B cell (primary cell): ENCODE measurements at regions not wholly inside any gene's neighbourhood (a gene's known extent, or its start where the extent isn't known, plus 50 kb on each side); places are given as distances from the start of the nearest gene placed in this dataset.

Experiments
- ATAC-seq: fragments of 200-7000 bp; cut with Tn5 transposase; one replicate; pipeline ENCODE4 v1.10.0; 2021; ENCODE audit warnings: low read depth, mild to moderate bottlenecking, moderate number of reproducible peaks, moderate library complexity
- CTCF ChIA-PET: fragments of 350-600 bp; sonication (Branson Sonifier 250); formaldehyde crosslinking; loops from one replicate; lab custom pipeline; 2021; ENCODE audit warnings: antibody characterized with exemption, inconsistent platforms; lab: Charles Lee
- POLR2A ChIA-PET: fragments of 350-600 bp; sonication (Branson Sonifier 250); formaldehyde crosslinking; loops from one replicate; lab custom pipeline; 2021; ENCODE audit warnings: antibody characterized with exemption; lab: Charles Lee
- DNase-seq: peaks from one replicate; pipeline ENCODE4 v3.0.0; 2013
- H2AFZ ChIP-seq: 2 replicates; pipeline ENCODE4 v1.6.1; 2012; ENCODE audit warnings: mild to moderate bottlenecking, low read depth, low read length; ENCODE audit not compliant: insufficient read depth, poor library complexity, severe bottlenecking
- H3K27ac ChIP-seq, 2 donors: 1 replicate in 1 of 2; 2 replicates in 1 of 2; pipeline ENCODE4 v1.5.1; 2012 to 2013; ENCODE audit warnings: low read length in 2 of 2, mild to moderate bottlenecking in 2 of 2, moderate library complexity in 1 of 2
- H3K27me3 ChIP-seq, 4 experiments: fragments of 200-600 bp in 1 of 4; sonication (generic) in 1 of 4; replicated peaks in 1 of 4; 1 replicate in 2 of 4; 2 replicates in 2 of 4; pipeline versions ENCODE4 v1.6.1 to v1.7.0; 2013 to 2016; ENCODE audit warnings: low read length in 3 of 4, mild to moderate bottlenecking in 2 of 4, mixed read lengths in 1 of 4, moderate library complexity in 1 of 4; ENCODE audit not compliant: insufficient read depth in 4 of 4, control insufficient read depth in 3 of 4; ENCODE audit errors: control extremely low read depth in 1 of 4
- H3K36me3 ChIP-seq, 2 experiments: replicated peaks in 1 of 2; 1 replicate in 1 of 2; 2 replicates in 1 of 2; pipeline versions ENCODE4 v1.6.1 to v1.7.1; 2013; ENCODE audit warnings: low read length in 1 of 2; ENCODE audit not compliant: insufficient read depth in 2 of 2, control insufficient read depth in 1 of 2; ENCODE audit errors: control extremely low read depth in 1 of 2, extremely low read depth in 1 of 2
- H3K4me1 ChIP-seq, 2 donors: fragments of 200-600 bp in 1 of 2; sonication (generic) in 1 of 2; 1 replicate in 1 of 2; 2 replicates in 1 of 2; pipeline versions ENCODE4 v1.5.1 to v1.6.1; 2013 to 2017; ENCODE audit warnings: low read length in 2 of 2; ENCODE audit not compliant: control insufficient read depth in 2 of 2, insufficient read depth in 2 of 2
- H3K4me2 ChIP-seq: replicated peaks from 2 replicates; pipeline ENCODE3; 2012; ENCODE audit warnings: mild to moderate bottlenecking, low read depth, low read length; ENCODE audit not compliant: poor library complexity, severe bottlenecking
- H3K4me3 ChIP-seq, 5 experiments: fragments of 200-600 bp in 1 of 5; sonication (generic) in 1 of 5; 1 replicate in 3 of 5; 2 replicates in 2 of 5; pipeline versions ENCODE4 v1.5.1 to v1.7.0; 2011 to 2016; ENCODE audit warnings: low read length in 4 of 5, mild to moderate bottlenecking in 4 of 5, low read depth in 2 of 5, control low read depth in 1 of 5, moderate library complexity in 1 of 5; ENCODE audit not compliant: insufficient read depth in 1 of 5; ENCODE audit errors: control extremely low read depth in 1 of 5, extremely low read depth in 1 of 5
- H3K79me2 ChIP-seq: fragments of 200-600 bp; sonication (generic); one replicate; pipeline ENCODE4 v1.6.0; 2016; ENCODE audit warnings: low read length; ENCODE audit not compliant: control insufficient read depth, insufficient read depth
- H3K9ac ChIP-seq: fragments of 200-600 bp; sonication (generic); 2 replicates; pipeline ENCODE4 v1.6.1; 2017; ENCODE audit warnings: mild to moderate bottlenecking, low read length, moderate library complexity
- H3K9me3 ChIP-seq, 3 donors: one replicate each; pipeline versions ENCODE4 v1.6.1 to v1.7.1; 2013; ENCODE audit warnings: low read length in 2 of 3; ENCODE audit not compliant: control insufficient read depth in 2 of 3, insufficient read depth in 1 of 3; ENCODE audit errors: control extremely low read depth in 1 of 3
- H4K20me1 ChIP-seq: 2 replicates; pipeline ENCODE4 v1.6.0; 2012; ENCODE audit warnings: mild to moderate bottlenecking, low read length; ENCODE audit not compliant: insufficient read depth, control insufficient read depth, poor library complexity, severe bottlenecking
- H3K27ac Mint-ChIP-seq: one replicate; pipeline ENCODE4 v1.8.0; 2021; ENCODE audit warnings: mixed read lengths
- H3K27me3 Mint-ChIP-seq: one replicate; pipeline ENCODE4 v1.8.0; 2021; ENCODE audit warnings: mixed read lengths
- H3K4me1 Mint-ChIP-seq: one replicate; pipeline ENCODE4 v1.8.0; 2021; ENCODE audit warnings: mixed read lengths
- H3K4me3 Mint-ChIP-seq: one replicate; pipeline ENCODE4 v1.8.0; 2021; ENCODE audit warnings: mixed read lengths
- H3K9me3 Mint-ChIP-seq: one replicate; pipeline ENCODE4 v1.8.0; 2022; ENCODE audit warnings: mixed read lengths; ENCODE audit not compliant: insufficient read depth
- CTCF ChIP-seq: fragments of 200-600 bp; IDR thresholded peaks from one replicate; pipeline ENCODE4 v1.8.0; 2022; ENCODE audit warnings: antibody characterized with exemption, mild to moderate bottlenecking
- EZH2 ChIP-seq: IDR thresholded peaks from 2 replicates; pipeline ENCODE4 v1.6.1; 2012; ENCODE audit warnings: borderline replicate concordance, low read depth, mild to moderate bottlenecking, moderate library complexity, low read length; ENCODE audit not compliant: insufficient read depth, poor library complexity, severe bottlenecking
- WGBS: methylation state at CpG from one replicate; pipeline ENCODE4 v1.1.5; 2013; ENCODE audit warnings: missing lambda C conversion rate; ENCODE audit not compliant: insufficient coverage; 5-methylcytosine and 5-hydroxymethylcytosine counted together
- intact Hi-C: fragments of 100-400 bp; cut with micrococcal nuclease; formaldehyde crosslinking; loops from one replicate; pipeline ENCODE4 v1.10.0; 2022

GRCh38 chr21:17903929-17904639 is 84.9 kb upstream of the C21orf91 start:
- Histone ChIP-seq H2AFZ (no peak overlapping the region), H3K79me2 (no peaks in the 10 kb centered on the region), H3K27me3 (no peaks in the 10 kb centered on the region), H3K9ac (no peak overlapping the region), H4K20me1 (no peaks in the 10 kb centered on the region), H3K36me3 (no peaks in the 10 kb centered on the region), H3K9me3 (no peaks in the 10 kb centered on the region), H3K4me1 (peaks cover 0 to 6% of the 10 kb centered on the region in 2 donors), H3K4me3 (no peak overlapping the region), H3K4me2 (no peak overlapping the region), H3K27ac (no peak overlapping the region)
- DNase-seq (no peak), ATAC-seq (no peak)
- no peaks in the 10 kb centered on the region for H3K27me3 Mint-ChIP-seq
- CTCF ChIA-PET = interaction anchor here (0.9 to 4.5 kb wide), 14 partner anchors 13 to 517 kb away, joined by 3 to 45 read pairs (median 5); no protein-coding TSS in a partner anchor
- intact Hi-C loops = loop anchor here (1.0 to 2.0 kb wide), 2 partner anchors 83 to 225 kb away; no protein-coding TSS in a partner anchor
- H3K9me3 Mint-ChIP-seq = peaks cover 1% of the 10 kb centered on the region
- 100% methylated on average over 5 of the region's 10 CpGs for WGBS
- no peak overlapping the region for H3K27ac Mint-ChIP-seq
- POLR2A ChIA-PET = no interaction called here
- peaks cover 8% of the 10 kb centered on the region for H3K4me1 Mint-ChIP-seq
- TF ChIP-seq CTCF (no peak), EZH2 (no peak)
- H3K4me3 Mint-ChIP-seq = no peak overlapping the region
